GM12878 (cell line): ENCODE measurements at regions not wholly inside any gene's neighbourhood (a gene's known extent, or its start where the extent isn't known, plus 50 kb on each side); places are given as distances from the start of the nearest gene placed in this dataset.

ENCODE experiments used
- ATAC-seq: fragments of 200-7000 bp; cut with Tn5 transposase; 3 replicates; pipeline ENCODE4 v1.9.1; 2020; ENCODE audit warnings: mild to moderate bottlenecking, moderate library complexity
- BruUV-seq: library from RNA; stranded (reverse); fragments of 400-500 nt; replicated peaks from 2 replicates; lab custom pipeline; 2021; lab: Mats Ljungman, UMichigan
- CTCF ChIA-PET: fragments of 300-600 bp; sonication (Branson Sonifier 250); formaldehyde crosslinking; extraction: SDS; loops from one replicate; lab custom pipeline; 2021; ENCODE audit warnings: inconsistent platforms; lab: Yijun Ruan, JAX
- POLR2A ChIA-PET: fragments of 350-600 bp; formaldehyde crosslinking; extraction: SDS; loops from one replicate; lab custom pipeline; 2021; ENCODE audit warnings: inconsistent platforms; lab: Charles Lee
- RAD21 ChIA-PET: fragments of 300-600 bp; sonication (Branson Sonifier 250); formaldehyde crosslinking; loops from one replicate; lab custom pipeline; 2023; ENCODE audit warnings: antibody characterized with exemption; ENCODE audit not compliant: unreplicated experiment; lab: Charles Lee
- SMC1A ChIA-PET: fragments of 300-600 bp; sonication (Branson Sonifier 250); formaldehyde crosslinking; loops from one replicate; lab custom pipeline; 2023; ENCODE audit not compliant: unreplicated experiment, uncharacterized antibody; lab: Charles Lee
- DNase-seq: peaks from one replicate; pipeline ENCODE4 v3.0.0-alpha.2; 2011; ENCODE audit warnings: low read depth, low spot score
- FAIRE-seq: peaks from 3 replicates; lab custom pipeline; 2011; peaks lifted over from hg19 to GRCh38; lab: Jason Lieb, UNC
- H2AFZ ChIP-seq: 2 replicates; pipeline ENCODE4 v1.6.0; 2011; ENCODE audit warnings: low read depth, low read length, control low read depth; ENCODE audit not compliant: control insufficient read depth
- H3K27ac ChIP-seq: 2 replicates; pipeline ENCODE4 v1.5.1; 2011; ENCODE audit warnings: control low read depth; ENCODE audit not compliant: control insufficient read depth, insufficient read depth
- H3K27me3 ChIP-seq, 2 experiments: replicated peaks in 1 of 2; 2 replicates each; pipeline versions ENCODE4 v1.6.0 to v1.6.1; 2011; ENCODE audit warnings: low read length in 1 of 2; ENCODE audit not compliant: control insufficient read depth in 2 of 2, insufficient read depth in 2 of 2
- H3K36me3 ChIP-seq, 2 experiments: 2 replicates each; pipeline ENCODE4 v1.5.1; 2011; ENCODE audit warnings: low read length in 1 of 2; ENCODE audit not compliant: control insufficient read depth in 2 of 2, insufficient read depth in 2 of 2
- H3K4me1 ChIP-seq: 2 replicates; pipeline ENCODE4 v1.6.1; 2011; ENCODE audit warnings: mild to moderate bottlenecking, low read length, moderate library complexity, mixed read lengths; ENCODE audit not compliant: control insufficient read depth, insufficient read depth
- H3K4me2 ChIP-seq: 2 replicates; pipeline ENCODE4 v1.6.0; 2011; ENCODE audit warnings: control low read depth; ENCODE audit not compliant: control insufficient read depth, insufficient read depth
- H3K4me3 ChIP-seq: fragments of 200-600 bp; sonication (generic); 2 replicates; pipeline ENCODE4 v1.5.1; 2016
- H3K79me2 ChIP-seq: 2 replicates; pipeline ENCODE4 v1.6.0; 2011; ENCODE audit warnings: low read length; ENCODE audit not compliant: control insufficient read depth, insufficient read depth
- H3K9ac ChIP-seq: 2 replicates; pipeline ENCODE4 v1.8.0; 2011; ENCODE audit warnings: low read length, control low read depth, mixed read lengths; ENCODE audit not compliant: control insufficient read depth, insufficient read depth
- H3K9me3 ChIP-seq: replicated peaks from 3 replicates; pipeline ENCODE4 v1.5.1; 2011; ENCODE audit warnings: mild to moderate bottlenecking, low read length; ENCODE audit not compliant: control insufficient read depth, insufficient read depth
- H4K20me1 ChIP-seq: 2 replicates; pipeline ENCODE4 v1.6.0; 2011; ENCODE audit not compliant: control insufficient read depth, insufficient read depth
- DPF2 ChIP-seq: fragments of 450-650 bp; IDR thresholded peaks from 2 replicates; pipeline ENCODE4 v1.6.1; 2017; ENCODE audit warnings: mild to moderate bottlenecking
- ESRRA ChIP-seq: IDR thresholded peaks from 2 replicates; pipeline ENCODE4 v1.6.1; 2012; ENCODE audit warnings: mild to moderate bottlenecking, low read length, improper control_type of control experiment
- JUND ChIP-seq: IDR thresholded peaks from 2 replicates; pipeline ENCODE4 v1.6.1; 2012; ENCODE audit warnings: low read depth, mild to moderate bottlenecking, low read length, improper control_type of control experiment, moderate library complexity
- KDM1A ChIP-seq: fragments of 200-600 bp; sonication (generic); IDR thresholded peaks from 2 replicates; pipeline ENCODE4 v1.6.1; 2016; ENCODE audit warnings: borderline replicate concordance
- NBN ChIP-seq: fragments of 450-650 bp; IDR thresholded peaks from 2 replicates; pipeline ENCODE4 v1.6.1; 2016
- POLR2AphosphoS2 ChIP-seq: IDR thresholded peaks from 2 replicates; pipeline ENCODE4 v1.6.1; 2011; ENCODE audit warnings: low read depth, mild to moderate bottlenecking, low read length, improper control_type of control experiment, moderate library complexity
- POLR2AphosphoS5 ChIP-seq: IDR thresholded peaks from 2 replicates; pipeline ENCODE4 v1.6.1; 2011; ENCODE audit warnings: mild to moderate bottlenecking, low read length, inconsistent platforms
- RAD51 ChIP-seq: fragments of 450-650 bp; IDR thresholded peaks from 2 replicates; pipeline ENCODE4 v1.6.1; 2016; ENCODE audit warnings: moderate library complexity, mild to moderate bottlenecking, inconsistent platforms
- ZNF207 ChIP-seq: fragments of 450-650 bp; IDR thresholded peaks from 2 replicates; pipeline ENCODE4 v1.6.1; 2014; ENCODE audit warnings: antibody characterized with exemption, mild to moderate bottlenecking, borderline replicate concordance
- ZNF217 ChIP-seq: fragments of 450-650 bp; IDR thresholded peaks from 2 replicates; pipeline ENCODE4 v1.6.1; 2017; ENCODE audit warnings: antibody characterized with exemption, mild to moderate bottlenecking
- WGBS: methylation state at CpG from one replicate; pipeline ENCODE4 v1.1.6; 2016; ENCODE audit warnings: low lambda C conversion rate; ENCODE audit not compliant: insufficient replicate concordance, insufficient coverage; ENCODE audit errors: missing lambda C conversion rate; 5-methylcytosine and 5-hydroxymethylcytosine counted together
- in situ Hi-C: fragments of 300-500 bp; cut with MboI; formaldehyde crosslinking; loops from 9 replicates; pipeline ENCODE4 v1.14.3; 2018; ENCODE audit warnings: mixed read lengths
- intact Hi-C: fragments of 100-400 bp; cut with micrococcal nuclease; formaldehyde crosslinking; loops from one replicate; pipeline ENCODE4 v1.14.2; 2022; ENCODE audit not compliant: unreplicated experiment
- TF ChIP-seq, protein P1 (sequence below): fragments of 150-350 bp; IDR thresholded peaks from 2 replicates; pipeline ENCODE4 v1.6.1; 2016; ENCODE audit warnings: low read depth, low read length

DNA sequence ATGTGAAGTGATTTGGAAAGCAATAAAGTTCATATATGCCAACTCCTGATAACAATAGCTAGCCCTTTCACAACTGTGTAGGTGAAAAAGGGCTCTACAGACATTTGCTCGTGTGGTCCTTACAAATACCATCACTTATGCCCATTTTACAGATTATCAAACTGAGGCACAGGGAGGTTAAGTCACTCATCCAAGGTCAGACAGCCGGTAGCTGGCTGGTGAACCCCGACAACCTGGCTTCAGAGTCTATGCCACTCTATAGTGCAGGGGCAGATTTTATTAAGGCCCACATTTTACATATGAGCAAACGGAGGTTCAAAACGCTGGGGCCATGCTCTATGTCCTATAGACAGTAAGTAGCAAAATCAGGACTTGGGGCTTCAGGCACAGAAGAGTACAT is 280.5 kb downstream of the RRAGC start:
- Histone ChIP-seq H3K4me2 (no peak overlapping the region), H3K4me3 (no peak overlapping the region), H2AFZ (no peak overlapping the region), H3K27ac (no peak overlapping the region), H3K9me3 (no peaks in the 10 kb centered on the region), H3K9ac (no peak overlapping the region), H3K36me3 (no peaks in the 10 kb centered on the region), H3K27me3 (peaks cover 5 to 6% of the 10 kb centered on the region in 2 experiments; a peak in 3 of 4 replicates), H3K4me1 (no peaks in the 10 kb centered on the region; the same call in 1 of the 2 replicates), H3K79me2 (no peaks in the 10 kb centered on the region), H4K20me1 (no peaks in the 10 kb centered on the region)
- no peak for DNase-seq
- SMC1A ChIA-PET: no interaction called here
- CTCF ChIA-PET: no interaction called here
- no peak for FAIRE-seq
- POLR2A ChIA-PET: no interaction called here
- intact Hi-C loops: no loop called here
- no peak for ATAC-seq
- 84% methylated on average over 5 of the region's 5 CpGs for WGBS
- no TSS peak for BruUV-seq
- RAD21 ChIA-PET: no interaction called here
- in situ Hi-C loops: loop anchor here (25.0 kb wide), 1 partner anchor 542 kb away; the partner anchor contains the start of gene POU3F1
- TF ChIP-seq RAD51 (no peak), ZNF207 (no peak), JUND (no peak), DPF2 (no peak), POLR2AphosphoS5 (no peak), ESRRA (no peak), ZNF217 (no peak), KDM1A (no peak), NBN (no peak), POLR2AphosphoS2 (no peak)
- TF ChIP-seq, protein P1, sequence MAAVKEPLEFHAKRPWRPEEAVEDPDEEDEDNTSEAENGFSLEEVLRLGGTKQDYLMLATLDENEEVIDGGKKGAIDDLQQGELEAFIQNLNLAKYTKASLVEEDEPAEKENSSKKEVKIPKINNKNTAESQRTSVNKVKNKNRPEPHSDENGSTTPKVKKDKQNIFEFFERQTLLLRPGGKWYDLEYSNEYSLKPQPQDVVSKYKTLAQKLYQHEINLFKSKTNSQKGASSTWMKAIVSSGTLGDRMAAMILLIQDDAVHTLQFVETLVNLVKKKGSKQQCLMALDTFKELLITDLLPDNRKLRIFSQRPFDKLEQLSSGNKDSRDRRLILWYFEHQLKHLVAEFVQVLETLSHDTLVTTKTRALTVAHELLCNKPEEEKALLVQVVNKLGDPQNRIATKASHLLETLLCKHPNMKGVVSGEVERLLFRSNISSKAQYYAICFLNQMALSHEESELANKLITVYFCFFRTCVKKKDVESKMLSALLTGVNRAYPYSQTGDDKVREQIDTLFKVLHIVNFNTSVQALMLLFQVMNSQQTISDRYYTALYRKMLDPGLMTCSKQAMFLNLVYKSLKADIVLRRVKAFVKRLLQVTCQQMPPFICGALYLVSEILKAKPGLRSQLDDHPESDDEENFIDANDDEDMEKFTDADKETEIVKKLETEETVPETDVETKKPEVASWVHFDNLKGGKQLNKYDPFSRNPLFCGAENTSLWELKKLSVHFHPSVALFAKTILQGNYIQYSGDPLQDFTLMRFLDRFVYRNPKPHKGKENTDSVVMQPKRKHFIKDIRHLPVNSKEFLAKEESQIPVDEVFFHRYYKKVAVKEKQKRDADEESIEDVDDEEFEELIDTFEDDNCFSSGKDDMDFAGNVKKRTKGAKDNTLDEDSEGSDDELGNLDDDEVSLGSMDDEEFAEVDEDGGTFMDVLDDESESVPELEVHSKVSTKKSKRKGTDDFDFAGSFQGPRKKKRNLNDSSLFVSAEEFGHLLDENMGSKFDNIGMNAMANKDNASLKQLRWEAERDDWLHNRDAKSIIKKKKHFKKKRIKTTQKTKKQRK: no peak
